Fibroblast of the conjunctiva (primary cell): ENCODE measurements at regions not wholly inside any gene's neighbourhood (a gene's known extent, or its start where the extent isn't known, plus 50 kb on each side); places are given as distances from the start of the nearest gene placed in this dataset.

Experiments used
- DNase-seq: peaks from one replicate; pipeline ENCODE4 v3.0.0-alpha.2; 2010; ENCODE audit warnings: low read depth

DNA sequence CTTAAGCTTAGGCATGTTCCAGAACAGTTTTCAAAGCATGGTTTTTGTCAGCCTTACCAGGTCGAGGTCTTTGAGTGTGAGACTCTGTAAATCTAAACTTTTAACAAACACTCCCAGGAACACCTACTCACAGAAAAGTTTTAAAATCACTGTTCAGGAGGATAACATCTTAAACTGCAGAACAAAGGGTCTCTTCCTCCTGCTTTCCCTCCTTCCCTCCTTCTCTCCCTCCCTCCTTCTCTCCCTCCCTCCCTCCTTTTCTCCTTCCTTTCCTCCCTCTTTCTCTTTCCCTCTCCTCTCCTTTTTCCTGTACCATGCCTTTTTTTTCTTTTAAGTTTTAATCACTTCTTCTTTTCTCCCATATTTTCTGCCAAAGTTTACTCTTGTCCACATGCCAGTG is 153.5 kb upstream of the MAF start:
- no peak for DNase-seq

- no peak for DNase-seq
These were observed 152.7 kb upstream of the MAF start for GRCh38 chr16:79753286-79753685.

DNA sequence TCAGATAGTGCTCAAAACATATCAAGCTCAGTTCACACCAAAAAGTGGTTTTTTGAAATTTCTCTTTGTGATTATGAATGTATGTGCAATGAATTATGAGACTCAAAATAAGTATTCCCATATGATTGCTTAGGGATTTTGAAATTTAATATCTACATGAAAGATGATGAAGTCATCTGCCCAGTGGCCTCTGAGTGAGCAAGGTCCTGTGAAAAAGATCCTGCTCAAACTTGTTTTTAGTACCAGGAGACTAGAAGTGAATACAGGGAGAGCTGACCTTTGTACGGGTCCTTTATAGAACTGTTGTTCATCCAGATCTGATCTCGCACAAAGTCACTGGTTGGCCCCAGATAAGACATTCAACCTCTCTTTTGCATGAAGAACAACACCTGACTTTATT is 151.9 kb upstream of the MAF start:
- no peak for DNase-seq

GRCh38 chr16:79751471-79752184 is 151.1 kb upstream of the MAF start:
- DNase-seq: peak; percentile 18

GRCh38 chr16:79750311-79750710 is 149.8 kb upstream of the MAF start:
- no peak for DNase-seq

- no peak for DNase-seq
These were observed 148.1 kb upstream of the MAF start for GRCh38 chr16:79748629-79749028.

GRCh38 chr16:79747688-79748087 is 147.2 kb upstream of the MAF start:
- DNase-seq: no peak

DNA sequence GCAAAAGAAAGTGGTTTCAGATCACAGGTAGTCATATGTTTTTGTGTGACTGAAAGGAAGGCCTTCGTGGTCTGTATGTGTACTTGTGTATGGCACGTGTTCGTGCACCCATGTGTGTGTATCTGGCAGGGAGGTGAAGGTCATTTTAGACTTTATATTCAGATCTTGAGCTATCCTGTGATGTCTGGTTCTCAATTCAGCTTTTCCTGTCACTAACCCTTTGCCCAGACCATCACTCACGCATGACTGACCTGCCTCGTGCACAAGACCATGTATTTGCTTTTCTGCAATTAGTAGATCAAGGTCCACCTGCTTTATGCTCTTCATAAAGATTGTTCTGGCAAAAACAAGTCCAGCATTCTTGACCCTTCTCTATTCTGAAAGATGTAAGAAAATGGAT is 139.7 kb upstream of the MAF start:
- no peak for DNase-seq

DNA sequence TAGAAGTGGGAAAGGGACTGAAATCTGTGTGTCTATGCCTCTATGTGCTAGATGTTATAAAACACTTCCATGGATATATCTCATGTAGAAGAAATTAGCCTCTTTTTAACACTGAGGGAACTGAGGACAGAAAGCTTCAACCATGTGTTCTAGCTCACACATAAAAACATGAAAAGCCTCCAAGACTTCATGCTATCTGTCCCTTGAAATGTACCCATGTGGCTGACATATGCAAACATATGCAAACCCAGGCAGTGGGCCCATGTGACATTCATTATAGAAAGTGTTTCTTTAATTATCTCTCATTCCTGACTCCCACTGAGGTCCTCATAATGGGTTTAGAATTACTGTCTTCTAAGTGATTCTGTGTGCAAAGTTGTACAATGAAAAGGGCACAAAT is 134.7 kb upstream of the MAF start:
- no peak for DNase-seq

- DNase-seq: no peak
These were observed 134.2 kb upstream of the MAF start for GRCh38 chr16:79734721-79735120.

- no peak for DNase-seq
These were observed 128.3 kb upstream of the MAF start for GRCh38 chr16:79728923-79729240.

- DNase-seq: no peak
These were observed 127.7 kb upstream of the MAF start for GRCh38 chr16:79728048-79728922.

DNA sequence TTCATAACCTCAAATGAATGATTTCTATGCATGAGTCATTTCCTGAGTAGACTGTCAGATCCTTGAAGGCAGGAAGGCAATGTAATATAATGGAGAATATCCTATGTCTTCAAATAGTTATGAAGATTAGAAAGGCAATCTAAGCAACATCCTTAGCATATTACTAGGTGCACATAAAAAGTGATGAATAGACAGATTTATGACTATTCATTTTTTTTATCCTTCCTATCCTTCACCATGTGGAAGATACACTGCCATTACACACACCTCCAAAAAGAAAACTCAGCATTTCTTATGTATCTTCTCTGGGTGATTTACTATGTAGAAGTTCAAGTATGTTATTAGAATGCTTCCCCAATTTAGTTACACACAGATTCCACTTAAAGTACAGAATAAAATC is 126.4 kb upstream of the MAF start:
- DNase-seq: no peak

GRCh38 chr16:79725051-79725450 is 124.5 kb upstream of the MAF start:
- DNase-seq: no peak

DNA sequence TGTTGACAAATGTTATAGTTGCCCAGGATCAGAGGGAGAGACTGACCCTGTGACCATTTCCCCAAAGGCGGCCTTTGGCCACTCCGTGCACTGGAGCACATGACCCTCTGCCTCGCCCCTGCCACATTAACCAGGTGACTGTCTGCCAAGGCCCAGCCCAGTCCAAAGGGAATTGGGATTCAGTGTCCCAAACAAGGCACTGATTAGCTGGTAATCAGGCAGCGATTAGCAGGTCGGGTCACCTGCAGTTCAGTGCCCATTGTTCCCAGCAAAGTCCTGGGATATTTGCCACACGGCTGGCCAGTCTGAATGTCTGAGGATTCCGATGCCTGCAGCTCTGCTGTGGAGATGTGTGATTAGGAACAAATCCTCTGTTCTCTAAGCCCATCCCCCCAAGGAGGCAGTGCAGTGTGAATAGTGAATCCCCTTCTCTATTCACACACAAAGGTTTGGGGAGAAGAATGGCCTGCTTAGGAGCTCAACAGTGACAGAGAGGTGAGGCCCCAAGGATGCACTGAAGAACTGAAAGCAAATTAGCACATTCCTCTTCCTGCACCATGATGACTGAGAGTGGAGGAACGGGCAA is 123.1 kb upstream of the MAF start:
- DNase-seq: no peak

- no peak for DNase-seq
These were observed 120.7 kb upstream of the MAF start for GRCh38 chr16:79721270-79721669.

DNA sequence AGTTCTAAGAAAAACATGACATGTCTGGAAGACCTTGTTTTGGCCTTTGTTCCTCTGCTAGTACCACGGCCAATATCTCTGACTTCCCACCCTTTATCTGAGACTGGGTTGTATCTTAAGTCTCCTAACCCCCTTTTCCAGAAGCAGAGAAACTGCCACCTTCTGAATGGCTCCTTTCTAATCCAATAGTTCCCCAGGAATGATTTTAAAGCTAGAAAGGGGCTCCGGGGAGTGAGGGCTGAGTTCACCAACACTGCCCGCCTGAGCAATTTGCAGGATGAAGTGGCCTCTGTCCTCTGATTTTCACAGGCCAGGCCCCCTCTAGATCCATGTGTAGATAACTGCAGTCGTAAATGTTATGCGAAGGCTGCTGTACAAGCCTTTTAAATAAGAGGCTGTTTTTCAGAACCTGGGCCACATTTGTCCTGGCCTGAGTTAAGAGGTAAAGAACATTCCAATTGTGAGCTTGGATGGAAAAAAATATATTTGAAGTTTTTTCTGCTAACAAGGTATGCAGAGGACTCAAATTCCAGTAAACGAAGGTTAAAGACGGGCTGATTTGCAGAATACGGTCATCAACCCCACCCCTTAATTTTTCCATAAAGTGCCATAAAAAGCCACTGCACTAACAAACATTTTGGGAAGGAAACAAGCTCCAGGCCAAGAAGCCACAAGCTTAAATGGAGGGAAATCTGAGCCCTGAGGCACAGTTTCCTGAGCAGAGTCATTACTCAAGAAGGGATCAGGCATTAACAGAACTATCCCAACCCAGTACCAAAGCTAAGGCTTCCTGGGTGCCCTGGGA is 117.0 kb upstream of the MAF start:
- no peak for DNase-seq

DNA sequence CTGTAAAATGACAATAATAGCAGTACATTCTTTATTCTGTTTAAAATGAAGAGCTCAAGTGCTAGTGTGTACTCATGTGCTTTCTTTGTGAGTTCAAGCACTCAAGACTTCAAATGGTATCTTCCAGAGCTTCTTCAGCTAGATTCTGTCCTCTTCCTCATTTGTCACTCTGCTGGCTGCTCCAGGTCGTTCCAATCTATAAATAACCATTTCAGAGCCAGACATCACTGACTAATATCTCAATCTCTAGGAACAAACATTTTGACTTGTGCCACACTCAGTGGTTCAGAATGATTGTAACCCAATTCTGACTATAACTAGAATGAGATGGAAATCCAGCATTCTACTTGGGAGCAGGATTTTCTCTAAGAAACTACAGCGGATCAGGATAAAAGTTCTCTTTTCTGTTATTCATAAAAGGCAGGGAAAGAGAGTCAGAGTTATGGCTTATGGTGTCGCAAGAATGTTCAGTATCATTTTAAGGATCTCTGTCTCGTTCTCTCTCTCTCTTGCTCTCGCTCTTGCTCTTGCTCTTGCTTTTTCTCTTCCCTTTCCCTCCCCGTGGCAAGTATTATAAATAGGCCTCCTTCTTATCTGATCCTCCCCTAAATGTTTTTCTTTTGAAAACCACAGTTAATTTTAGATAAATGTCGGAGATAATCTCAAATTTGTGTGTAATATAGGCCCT is 116.3 kb upstream of the MAF start:
- DNase-seq: no peak

GRCh38 chr16:79715061-79715460 is 114.5 kb upstream of the MAF start:
- DNase-seq: no peak

DNA sequence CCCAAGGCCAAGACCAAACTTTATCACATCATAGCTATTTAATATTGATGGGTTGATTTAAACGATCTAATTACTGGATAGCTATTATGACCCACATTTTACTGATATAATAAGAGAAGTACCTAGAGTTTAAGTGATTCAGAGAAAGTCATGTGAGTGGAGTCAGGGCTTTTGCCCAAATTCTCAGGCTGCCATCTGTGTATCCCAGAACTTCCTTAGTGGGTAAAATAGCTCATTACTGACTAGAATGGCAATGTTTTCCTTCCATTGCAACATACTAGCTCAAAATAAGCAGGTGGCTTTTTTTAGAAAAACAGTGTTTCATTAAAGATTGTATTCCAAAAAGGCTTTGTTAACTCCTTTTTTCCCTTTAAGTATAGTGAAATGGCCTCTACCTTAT is 113.9 kb upstream of the MAF start:
- DNase-seq: no peak

DNA sequence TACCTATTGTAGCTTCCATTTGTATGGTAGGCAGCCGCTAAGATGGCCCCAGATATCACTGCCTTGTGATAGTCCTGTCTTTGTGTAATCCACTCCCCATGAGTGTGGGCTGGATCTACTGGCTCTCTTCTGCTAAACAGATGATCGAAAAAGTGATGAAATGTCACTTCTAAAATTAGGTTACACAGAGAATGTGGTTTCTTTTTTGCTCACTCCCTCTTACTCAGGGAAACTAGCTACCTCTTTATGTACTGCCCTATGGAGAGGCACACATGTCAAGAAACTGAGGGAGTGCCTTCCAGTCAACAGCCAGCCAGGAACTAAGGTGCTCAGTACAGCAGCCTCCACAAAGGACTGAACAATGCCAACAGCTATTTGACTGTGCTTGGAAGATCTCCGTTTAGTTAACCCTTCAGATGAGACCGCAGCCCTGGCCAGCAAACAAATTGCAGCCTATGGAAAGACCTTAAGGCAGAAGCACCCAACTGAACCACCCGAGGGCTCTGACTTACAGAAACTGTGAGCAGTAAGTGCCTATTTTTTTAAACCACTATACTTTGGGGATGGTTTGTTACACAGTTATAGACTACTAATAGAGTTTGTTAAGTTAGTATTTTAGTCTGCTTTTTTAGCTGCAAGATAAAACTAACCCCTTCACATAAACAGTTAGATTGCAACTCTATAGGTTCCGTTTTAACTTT is 113.2 kb upstream of the MAF start:
- no peak for DNase-seq
